ENCODE measurements at regions not wholly inside any gene's neighbourhood (a gene's known extent, or its start where the extent isn't known, plus 50 kb on each side); places are given as distances from the start of the nearest gene placed in this dataset.
A peak's percentile ranks its signal among the peaks of the same experiment; 100 is the strongest.

- WGBS (ENCODE audit: low lambda C conversion rate, missing lambda C conversion rate): 87% methylated on average over 7 of the region's 7 CpGs
- H3K4me2 ChIP-seq: no peak overlapping the region
These were observed 318.4 kb downstream of the GADD45G start for GRCh38 chr9:89923174-89923573.

GRCh38 chr9:89923961-89924504, 319.2 kb downstream of the GADD45G start:
- Histone ChIP-seq H3K27me3 (no peaks in the 10 kb centered on the region), H3K4me1 (ENCODE audit: insufficient read depth) (peaks cover 25% of the 10 kb centered on the region), H2AFZ (peak overlapping the region; percentile 18), H3K9me3 (ENCODE audit: low read depth) (no peaks in the 10 kb centered on the region), H3K79me2 (no peaks in the 10 kb centered on the region), H3K9me2 (replicated peaks; ENCODE audit: insufficient read depth) (no peaks in the 10 kb centered on the region), H3K4me3 (no peak overlapping the region), H3K27ac (no peak overlapping the region), H4K20me1 (ENCODE audit: insufficient read depth, poor library complexity, severe bottlenecking) (no peaks in the 10 kb centered on the region), H3K36me3 (replicated peaks; ENCODE audit: insufficient read depth, low read depth) (no peaks in the 10 kb centered on the region), H3K4me2 (no peak overlapping the region)
- WGBS (ENCODE audit: low lambda C conversion rate, missing lambda C conversion rate): 41% methylated on average over 12 of the region's 12 CpGs
- peak; percentile 42 for DNase-seq (ENCODE audit: low spot score)
- TF ChIP-seq EZH2phosphoT487 (IDR thresholded peaks at IDR 0.05; ENCODE audit: low read depth, severe bottlenecking, unreplicated experiment) (no peak), CTCF (IDR thresholded peaks at IDR 0.05; ENCODE audit: poor library complexity) (peak; percentile 18)

More at GRCh38 chr9:89923174-89923573, 318.4 kb downstream of the GADD45G start:
- TF ChIP-seq CTCF (IDR thresholded peaks at IDR 0.05; ENCODE audit: poor library complexity): no peak
- no peak for TF ChIP-seq EZH2 (IDR thresholded peaks at IDR 0.05; ENCODE audit: borderline replicate concordance)
- TF ChIP-seq EZH2phosphoT487 (IDR thresholded peaks at IDR 0.05; ENCODE audit: low read depth, severe bottlenecking, unreplicated experiment): no peak
- no peak overlapping the region for H3K4me3 ChIP-seq
- H3K36me3 ChIP-seq (replicated peaks; ENCODE audit: insufficient read depth, low read depth): no peaks in the 10 kb centered on the region
- no peaks in the 10 kb centered on the region for H4K20me1 ChIP-seq (ENCODE audit: insufficient read depth, poor library complexity, severe bottlenecking)
- no peak overlapping the region for H3K27ac ChIP-seq
- no peaks in the 10 kb centered on the region for H3K79me2 ChIP-seq
- no peaks in the 10 kb centered on the region for H3K9me2 ChIP-seq (replicated peaks; ENCODE audit: insufficient read depth)
- DNase-seq (ENCODE audit: low spot score): no peak
- H3K4me1 ChIP-seq (ENCODE audit: insufficient read depth): peaks cover 25% of the 10 kb centered on the region
- H3K27me3 ChIP-seq: no peaks in the 10 kb centered on the region
- H2AFZ ChIP-seq: peak overlapping the region; percentile 18
- no peaks in the 10 kb centered on the region for H3K9me3 ChIP-seq (ENCODE audit: low read depth)

GRCh38 chr9:89924611-89925010, 319.8 kb downstream of the GADD45G start:
- no peaks in the 10 kb centered on the region for H3K9me3 ChIP-seq (ENCODE audit: low read depth)
- no peak overlapping the region for H3K27ac ChIP-seq
- no peak for DNase-seq (ENCODE audit: low spot score)
- H3K4me2 ChIP-seq: no peak overlapping the region
- H3K4me1 ChIP-seq (ENCODE audit: insufficient read depth): peaks cover 25% of the 10 kb centered on the region
- H3K4me3 ChIP-seq: no peak overlapping the region
- TF ChIP-seq CTCF (IDR thresholded peaks at IDR 0.05; ENCODE audit: poor library complexity): no peak
- TF ChIP-seq EZH2 (IDR thresholded peaks at IDR 0.05; ENCODE audit: borderline replicate concordance): no peak
- TF ChIP-seq EZH2phosphoT487 (IDR thresholded peaks at IDR 0.05; ENCODE audit: low read depth, severe bottlenecking, unreplicated experiment): no peak
- WGBS (ENCODE audit: low lambda C conversion rate, missing lambda C conversion rate): 95% methylated on average over 2 of the region's 2 CpGs
- no peaks in the 10 kb centered on the region for H3K79me2 ChIP-seq
- no peaks in the 10 kb centered on the region for H3K36me3 ChIP-seq (replicated peaks; ENCODE audit: insufficient read depth, low read depth)
- H2AFZ ChIP-seq: no peak overlapping the region
- no peaks in the 10 kb centered on the region for H4K20me1 ChIP-seq (ENCODE audit: insufficient read depth, poor library complexity, severe bottlenecking)
- no peaks in the 10 kb centered on the region for H3K27me3 ChIP-seq
- no peaks in the 10 kb centered on the region for H3K9me2 ChIP-seq (replicated peaks; ENCODE audit: insufficient read depth)

- no peaks in the 10 kb centered on the region for H3K27me3 ChIP-seq
These were observed 321.4 kb downstream of the GADD45G start for GRCh38 chr9:89926167-89926566.

More at GRCh38 chr9:89926167-89926566, 321.4 kb downstream of the GADD45G start:
- Histone ChIP-seq H3K4me3 (no peak overlapping the region), H4K20me1 (ENCODE audit: insufficient read depth, poor library complexity, severe bottlenecking) (no peaks in the 10 kb centered on the region), H2AFZ (no peak overlapping the region), H3K4me2 (peak overlapping the region; percentile 22), H3K36me3 (replicated peaks; ENCODE audit: insufficient read depth, low read depth) (no peaks in the 10 kb centered on the region), H3K9me3 (ENCODE audit: low read depth) (no peaks in the 10 kb centered on the region), H3K9me2 (replicated peaks; ENCODE audit: insufficient read depth) (no peaks in the 10 kb centered on the region), H3K79me2 (no peaks in the 10 kb centered on the region), H3K4me1 (ENCODE audit: insufficient read depth) (peaks cover 25% of the 10 kb centered on the region), H3K27ac (no peak overlapping the region)
- DNase-seq (ENCODE audit: low spot score): no peak
- 46% methylated on average over 5 of the region's 5 CpGs for whole genome bisulfite sequencing (ENCODE audit: low lambda C conversion rate, missing lambda C conversion rate)
- no peak for TF ChIP-seq EZH2 (IDR thresholded peaks at IDR 0.05; ENCODE audit: borderline replicate concordance)
- TF ChIP-seq EZH2phosphoT487 (IDR thresholded peaks at IDR 0.05; ENCODE audit: low read depth, severe bottlenecking, unreplicated experiment): no peak
- no peak for TF ChIP-seq CTCF (IDR thresholded peaks at IDR 0.05; ENCODE audit: poor library complexity)

Data from hepatocyte (in vitro differentiated cells).